ENCODE measurements at regions not wholly inside any gene's neighbourhood (a gene's known extent, or its start where the extent isn't known, plus 50 kb on each side); places are given as distances from the start of the nearest gene placed in this dataset.

GRCh38 chr22:48902001-48902869 is 925.4 kb downstream of the BRD1 start:
- no peak for TF ChIP-seq CTCF (IDR thresholded peaks at IDR 0.05)
- no peak for TF ChIP-seq SIN3A (IDR thresholded peaks at IDR 0.05; ENCODE audit: borderline replicate concordance, insufficient read depth, low read depth, low read length)

Data from Panc1 (cell line).